H9 (cell line): ENCODE measurements at regions not wholly inside any gene's neighbourhood (a gene's known extent, or its start where the extent isn't known, plus 50 kb on each side); places are given as distances from the start of the nearest gene placed in this dataset.
A peak's percentile ranks its signal among the peaks of the same experiment; 100 is the strongest.

Experiments
- DNase-seq: peaks from one replicate; pipeline ENCODE4 v3.0.0-alpha.2; 2017
- H2AFZ ChIP-seq: one replicate; pipeline ENCODE4 v1.6.1; 2013; ENCODE audit warnings: mild to moderate bottlenecking, low read length, control low read depth, moderate library complexity
- H2AK5ac ChIP-seq: 2 replicates; pipeline ENCODE4 v1.6.1; 2013; ENCODE audit warnings: low read length, control low read depth, mixed read lengths; ENCODE audit not compliant: insufficient read length
- H2BK120ac ChIP-seq: one replicate; pipeline ENCODE4 v1.6.1; 2013; ENCODE audit warnings: low read depth, mild to moderate bottlenecking, low read length, control low read depth, inconsistent platforms; ENCODE audit not compliant: poor library complexity, severe bottlenecking
- H2BK12ac ChIP-seq: 2 replicates; pipeline ENCODE4 v1.6.1; 2013; ENCODE audit warnings: low read length, control low read depth, mixed read lengths, low read depth; ENCODE audit not compliant: insufficient read length
- H2BK15ac ChIP-seq: 2 replicates; pipeline ENCODE4 v1.6.1; 2013; ENCODE audit warnings: low read depth, low read length, control low read depth
- H2BK20ac ChIP-seq: one replicate; pipeline ENCODE4 v1.6.1; 2013; ENCODE audit warnings: low read depth, mild to moderate bottlenecking, low read length, control low read depth, inconsistent platforms; ENCODE audit not compliant: poor library complexity, severe bottlenecking
- H2BK5ac ChIP-seq: 2 replicates; pipeline ENCODE4 v1.6.1; 2013; ENCODE audit warnings: low read length, control low read depth, mixed read lengths; ENCODE audit not compliant: insufficient read length
- H3K14ac ChIP-seq: 2 replicates; pipeline ENCODE4 v1.6.1; 2013; ENCODE audit warnings: low read length, control low read depth; ENCODE audit not compliant: insufficient read depth
- H3K18ac ChIP-seq: 2 replicates; pipeline ENCODE4 v1.6.1; 2013; ENCODE audit warnings: low read depth, mild to moderate bottlenecking, mixed read lengths, low read length, control low read depth; ENCODE audit not compliant: insufficient read length
- H3K23ac ChIP-seq: 2 replicates; pipeline ENCODE4 v1.6.1; 2013; ENCODE audit warnings: low read length, control low read depth, mixed read lengths, low read depth; ENCODE audit not compliant: insufficient read length
- H3K23me2 ChIP-seq: 2 replicates; pipeline ENCODE4 v1.6.1; 2013; ENCODE audit warnings: low read depth, mild to moderate bottlenecking, mixed read lengths, low read length, control low read depth; ENCODE audit not compliant: insufficient read length, poor library complexity, severe bottlenecking
- H3K27ac ChIP-seq: 2 replicates; pipeline ENCODE4 v1.5.1; 2013; ENCODE audit warnings: low read length, control low read depth, mixed read lengths, low read depth; ENCODE audit not compliant: insufficient read length
- H3K27me3 ChIP-seq: 2 replicates; pipeline ENCODE4 v1.6.1; 2013; ENCODE audit warnings: low read length, control low read depth, inconsistent platforms; ENCODE audit not compliant: insufficient read depth
- H3K4ac ChIP-seq: 2 replicates; pipeline ENCODE4 v1.6.1; 2013; ENCODE audit warnings: low read depth, mild to moderate bottlenecking, control low read depth, inconsistent platforms, low read length, moderate library complexity
- H3K4me1 ChIP-seq: 2 replicates; pipeline ENCODE4 v1.6.1; 2013; ENCODE audit warnings: low read length, control low read depth, inconsistent platforms; ENCODE audit not compliant: insufficient read depth
- H3K4me2 ChIP-seq: 2 replicates; pipeline ENCODE4 v1.6.1; 2013; ENCODE audit warnings: low read length, control low read depth, mixed read lengths; ENCODE audit not compliant: insufficient read length, insufficient read depth
- H3K56ac ChIP-seq: 2 replicates; pipeline ENCODE4 v1.6.1; 2013; ENCODE audit warnings: low read depth, mild to moderate bottlenecking, mixed read lengths, low read length, control low read depth; ENCODE audit not compliant: insufficient read length
- H3K79me1 ChIP-seq: 2 replicates; pipeline ENCODE4 v1.6.1; 2013; ENCODE audit warnings: low read depth, mild to moderate bottlenecking, moderate library complexity, low read length, control low read depth, inconsistent platforms; ENCODE audit not compliant: insufficient read depth, poor library complexity, severe bottlenecking
- H3K79me2 ChIP-seq: 2 replicates; pipeline ENCODE4 v1.6.1; 2013; ENCODE audit warnings: low read length, control low read depth, inconsistent platforms; ENCODE audit not compliant: insufficient read depth
- H3K9ac ChIP-seq: 2 replicates; pipeline ENCODE4 v1.6.1; 2013; ENCODE audit warnings: low read length, control low read depth, mixed read lengths; ENCODE audit not compliant: insufficient read length; ENCODE audit errors: extremely low read depth
- H3K9me3 ChIP-seq: one replicate; pipeline ENCODE4 v1.6.1; 2013; ENCODE audit warnings: low read depth, low read length, inconsistent platforms; ENCODE audit not compliant: control insufficient read depth
- H3T11ph ChIP-seq: one replicate; pipeline ENCODE4 v1.6.1; 2013; ENCODE audit warnings: mild to moderate bottlenecking, low read length, control low read depth, inconsistent platforms
- H4K20me1 ChIP-seq: one replicate; pipeline ENCODE4 v1.6.1; 2013; ENCODE audit not compliant: control insufficient read depth, insufficient read length, insufficient read depth
- H4K5ac ChIP-seq: 2 replicates; pipeline ENCODE4 v1.6.1; 2013; ENCODE audit warnings: low read depth, mild to moderate bottlenecking, mixed read lengths, low read length, control low read depth; ENCODE audit not compliant: insufficient read length
- H4K8ac ChIP-seq: replicated peaks from 2 replicates; pipeline ENCODE4 v1.6.1; 2013; ENCODE audit warnings: low read length, control low read depth, mixed read lengths, low read depth; ENCODE audit not compliant: insufficient read length
- H4K91ac ChIP-seq: 2 replicates; pipeline ENCODE4 v1.6.1; 2013; ENCODE audit warnings: low read depth, mild to moderate bottlenecking, moderate library complexity, mixed read lengths, low read length, control low read depth; ENCODE audit not compliant: insufficient read length
- H3K27ac Mint-ChIP-seq, 3 experiments: 2 replicates in 2 of 3; 3 replicates in 1 of 3; pipeline ENCODE4 v1.8.0; 2020 to 2021; ENCODE audit warnings: mixed read lengths in 3 of 3, mild to moderate bottlenecking in 1 of 3, moderate library complexity in 1 of 3
- H3K27me3 Mint-ChIP-seq: 2 replicates; pipeline ENCODE4 v1.8.0; 2021; ENCODE audit warnings: low read depth, mild to moderate bottlenecking, moderate library complexity, mixed read lengths
- H3K36me3 Mint-ChIP-seq, 3 experiments: 2 replicates in 2 of 3; 3 replicates in 1 of 3; pipeline ENCODE4 v1.8.0; 2020 to 2021; ENCODE audit warnings: low read depth in 3 of 3, mixed read lengths in 3 of 3; ENCODE audit not compliant: insufficient read depth in 1 of 3
- H3K4me1 Mint-ChIP-seq, 2 experiments: 2 replicates each; pipeline ENCODE4 v1.8.0; 2020; ENCODE audit warnings: mixed read lengths in 2 of 2
- H3K4me3 Mint-ChIP-seq, 2 experiments: 2 replicates in 1 of 2; 3 replicates in 1 of 2; pipeline ENCODE4 v1.8.0; 2020 to 2021; ENCODE audit warnings: mild to moderate bottlenecking in 2 of 2, mixed read lengths in 2 of 2, moderate library complexity in 1 of 2
- H3K9me3 Mint-ChIP-seq, 2 experiments: 2 replicates in 1 of 2; 3 replicates in 1 of 2; pipeline ENCODE4 v1.8.0; 2020; ENCODE audit warnings: mild to moderate bottlenecking in 2 of 2, mixed read lengths in 2 of 2, moderate library complexity in 1 of 2
- WGBS: extraction: QIAGEN DNeasy Blood & Tissue Kit; methylation state at CpG from one replicate; pipeline ENCODE4 v1.1.7; 2013; ENCODE audit warnings: missing lambda C conversion rate, low lambda C conversion rate, mixed read lengths; ENCODE audit not compliant: insufficient read length; ENCODE audit errors: extremely low coverage; 5-methylcytosine and 5-hydroxymethylcytosine counted together
- TF ChIP-seq, protein P1 (sequence below): fragments of 200-600 bp; sonication (generic); conservative IDR thresholded peaks from 3 replicates; pipeline ENCODE4 v1.8.0; 2021; ENCODE audit warnings: antibody characterized with exemption, mild to moderate bottlenecking

DNA sequence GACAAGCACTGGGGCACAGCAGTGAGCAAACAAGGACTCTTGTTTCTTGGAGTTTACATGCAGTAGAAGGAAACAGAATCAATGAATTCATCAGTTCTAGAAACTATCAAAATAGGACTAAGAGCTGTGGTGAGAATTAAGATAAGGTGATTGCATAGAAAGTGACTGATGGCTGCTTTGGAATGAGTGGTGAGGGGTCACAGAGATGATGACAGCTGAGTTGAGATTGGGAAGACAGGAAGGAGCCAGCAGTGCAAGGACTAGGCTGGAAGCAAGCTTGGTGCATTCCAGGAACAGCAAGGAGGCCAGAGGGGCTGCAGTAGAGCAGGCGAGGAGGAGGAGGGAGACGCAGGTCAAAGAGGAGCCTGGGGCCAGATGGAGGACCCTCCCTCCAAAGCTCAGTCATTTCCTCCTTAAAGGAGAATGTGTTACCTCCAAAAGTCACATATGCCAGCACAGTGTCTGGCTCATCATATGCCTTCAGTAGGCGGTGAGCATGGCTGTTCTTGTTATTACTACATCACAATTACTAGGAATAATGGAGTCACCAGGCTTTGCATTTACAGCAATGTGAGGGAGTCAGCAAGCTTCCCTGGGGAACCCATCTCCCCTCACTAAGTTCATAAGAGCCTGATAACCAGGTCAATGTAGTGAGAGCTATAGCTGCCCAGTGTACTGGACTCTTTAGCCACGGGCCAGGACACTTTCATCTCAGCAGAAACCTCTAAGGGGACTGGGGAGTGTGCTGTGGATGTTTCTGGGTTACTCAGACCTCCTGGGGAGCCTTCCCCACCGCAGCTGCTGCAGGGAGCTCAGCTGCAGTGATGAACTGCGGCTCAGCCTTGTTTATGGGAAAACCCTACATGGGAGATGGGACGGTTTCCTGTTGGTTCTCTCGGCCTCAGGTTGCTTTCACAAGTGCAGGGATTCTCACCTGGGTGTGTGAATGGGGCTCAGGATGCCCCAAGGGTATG, 157.2 kb downstream of the SEC14L1 start:
- Histone ChIP-seq H3K79me1 (no peaks in the 10 kb centered on the region), H4K20me1 (no peaks in the 10 kb centered on the region), H4K8ac (no peak overlapping the region), H3K27me3 (no peaks in the 10 kb centered on the region), H3K79me2 (no peaks in the 10 kb centered on the region), H3T11ph (no peak overlapping the region), H2AK5ac (no peak overlapping the region), H3K9ac (no peak overlapping the region), H2BK120ac (no peak overlapping the region), H2AFZ (no peak overlapping the region), H3K56ac (no peak overlapping the region), H3K18ac (no peak overlapping the region), H2BK12ac (no peak overlapping the region), H3K4ac (no peak overlapping the region), H2BK20ac (no peak overlapping the region), H2BK15ac (no peak overlapping the region), H2BK5ac (no peak overlapping the region), H3K9me3 (no peaks in the 10 kb centered on the region), H3K23me2 (no peaks in the 10 kb centered on the region), H3K27ac (no peak overlapping the region), H4K91ac (no peak overlapping the region), H3K23ac (no peak overlapping the region), H3K4me1 (peaks cover 2% of the 10 kb centered on the region; the same call in 1 of the 2 replicates), H4K5ac (no peak overlapping the region), H3K4me2 (no peak overlapping the region), H3K14ac (no peak overlapping the region)
- no CpG with 5 or more reads among the region's 8 CpGs for WGBS
- Mint-ChIP-seq H3K27ac (0 out of 7 replicates have a peak overlapping the region, but pooled peaks of 1 of the 3 experiments have one; percentile 3), H3K4me1 (peaks cover 16 to 21% of the 10 kb centered on the region in 2 experiments), H3K4me3 (no peak overlapping the region), H3K27me3 (no peaks in the 10 kb centered on the region), H3K9me3 (no peaks in the 10 kb centered on the region), H3K36me3 (peaks cover 3 to 8% (median 6%) of the 10 kb centered on the region in 3 experiments; a peak in 4 of 7 replicates)
- TF ChIP-seq, protein P1, sequence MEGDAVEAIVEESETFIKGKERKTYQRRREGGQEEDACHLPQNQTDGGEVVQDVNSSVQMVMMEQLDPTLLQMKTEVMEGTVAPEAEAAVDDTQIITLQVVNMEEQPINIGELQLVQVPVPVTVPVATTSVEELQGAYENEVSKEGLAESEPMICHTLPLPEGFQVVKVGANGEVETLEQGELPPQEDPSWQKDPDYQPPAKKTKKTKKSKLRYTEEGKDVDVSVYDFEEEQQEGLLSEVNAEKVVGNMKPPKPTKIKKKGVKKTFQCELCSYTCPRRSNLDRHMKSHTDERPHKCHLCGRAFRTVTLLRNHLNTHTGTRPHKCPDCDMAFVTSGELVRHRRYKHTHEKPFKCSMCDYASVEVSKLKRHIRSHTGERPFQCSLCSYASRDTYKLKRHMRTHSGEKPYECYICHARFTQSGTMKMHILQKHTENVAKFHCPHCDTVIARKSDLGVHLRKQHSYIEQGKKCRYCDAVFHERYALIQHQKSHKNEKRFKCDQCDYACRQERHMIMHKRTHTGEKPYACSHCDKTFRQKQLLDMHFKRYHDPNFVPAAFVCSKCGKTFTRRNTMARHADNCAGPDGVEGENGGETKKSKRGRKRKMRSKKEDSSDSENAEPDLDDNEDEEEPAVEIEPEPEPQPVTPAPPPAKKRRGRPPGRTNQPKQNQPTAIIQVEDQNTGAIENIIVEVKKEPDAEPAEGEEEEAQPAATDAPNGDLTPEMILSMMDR, result no peak
- DNase-seq, result no peak
